ENCODE measurements at regions not wholly inside any gene's neighbourhood (a gene's known extent, or its start where the extent isn't known, plus 50 kb on each side); places are given as distances from the start of the nearest gene placed in this dataset.
A peak's percentile ranks its signal among the peaks of the same experiment; 100 is the strongest.

DNA sequence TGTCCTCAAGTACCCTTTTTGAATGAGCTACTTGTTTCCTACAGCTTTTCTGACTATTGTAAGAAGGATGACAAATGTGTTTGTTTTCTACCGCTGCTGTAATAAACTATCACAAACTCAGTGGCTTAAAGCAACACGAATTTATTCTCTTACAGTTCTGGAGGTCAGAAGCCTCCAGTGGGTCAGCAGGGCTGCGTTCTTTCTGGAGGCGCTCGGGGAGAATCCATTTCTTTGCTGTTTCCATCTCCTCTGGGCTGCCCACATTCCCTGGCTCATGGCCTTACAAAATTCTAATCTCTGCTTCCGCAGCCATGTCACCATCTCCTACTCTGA, 128.5 kb downstream of the SPP2 start:
- DNase-seq (ENCODE audit: insufficient read length, low spot score, missing footprints), result no peak
- Histone ChIP-seq H3K4me1 (ENCODE audit: insufficient read depth, low read length) (no peaks in the 10 kb centered on the region), H3K4me3 (ENCODE audit: insufficient read depth, low read length) (no peak overlapping the region), H3K79me2 (ENCODE audit: insufficient read depth, low read length) (no peaks in the 10 kb centered on the region), H2AFZ (ENCODE audit: low read length) (no peak overlapping the region), H3K36me3 (ENCODE audit: insufficient read depth, low read length) (no peaks in the 10 kb centered on the region), H3K9me3 (ENCODE audit: low read depth, low read length) (no peaks in the 10 kb centered on the region), H4K20me1 (ENCODE audit: insufficient read depth, low read length) (no peaks in the 10 kb centered on the region), H3K27ac (ENCODE audit: low read depth, low read length) (no peak overlapping the region), H3K27me3 (ENCODE audit: insufficient read depth, low read length) (peaks cover 29% of the 10 kb centered on the region), H3K4me2 (ENCODE audit: insufficient read depth, low read length) (no peak overlapping the region)
- TF ChIP-seq, protein P1, sequence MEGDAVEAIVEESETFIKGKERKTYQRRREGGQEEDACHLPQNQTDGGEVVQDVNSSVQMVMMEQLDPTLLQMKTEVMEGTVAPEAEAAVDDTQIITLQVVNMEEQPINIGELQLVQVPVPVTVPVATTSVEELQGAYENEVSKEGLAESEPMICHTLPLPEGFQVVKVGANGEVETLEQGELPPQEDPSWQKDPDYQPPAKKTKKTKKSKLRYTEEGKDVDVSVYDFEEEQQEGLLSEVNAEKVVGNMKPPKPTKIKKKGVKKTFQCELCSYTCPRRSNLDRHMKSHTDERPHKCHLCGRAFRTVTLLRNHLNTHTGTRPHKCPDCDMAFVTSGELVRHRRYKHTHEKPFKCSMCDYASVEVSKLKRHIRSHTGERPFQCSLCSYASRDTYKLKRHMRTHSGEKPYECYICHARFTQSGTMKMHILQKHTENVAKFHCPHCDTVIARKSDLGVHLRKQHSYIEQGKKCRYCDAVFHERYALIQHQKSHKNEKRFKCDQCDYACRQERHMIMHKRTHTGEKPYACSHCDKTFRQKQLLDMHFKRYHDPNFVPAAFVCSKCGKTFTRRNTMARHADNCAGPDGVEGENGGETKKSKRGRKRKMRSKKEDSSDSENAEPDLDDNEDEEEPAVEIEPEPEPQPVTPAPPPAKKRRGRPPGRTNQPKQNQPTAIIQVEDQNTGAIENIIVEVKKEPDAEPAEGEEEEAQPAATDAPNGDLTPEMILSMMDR (IDR thresholded peaks at IDR 0.05; ENCODE audit: extremely low read depth, low read depth, low read length), result no peak

DNA sequence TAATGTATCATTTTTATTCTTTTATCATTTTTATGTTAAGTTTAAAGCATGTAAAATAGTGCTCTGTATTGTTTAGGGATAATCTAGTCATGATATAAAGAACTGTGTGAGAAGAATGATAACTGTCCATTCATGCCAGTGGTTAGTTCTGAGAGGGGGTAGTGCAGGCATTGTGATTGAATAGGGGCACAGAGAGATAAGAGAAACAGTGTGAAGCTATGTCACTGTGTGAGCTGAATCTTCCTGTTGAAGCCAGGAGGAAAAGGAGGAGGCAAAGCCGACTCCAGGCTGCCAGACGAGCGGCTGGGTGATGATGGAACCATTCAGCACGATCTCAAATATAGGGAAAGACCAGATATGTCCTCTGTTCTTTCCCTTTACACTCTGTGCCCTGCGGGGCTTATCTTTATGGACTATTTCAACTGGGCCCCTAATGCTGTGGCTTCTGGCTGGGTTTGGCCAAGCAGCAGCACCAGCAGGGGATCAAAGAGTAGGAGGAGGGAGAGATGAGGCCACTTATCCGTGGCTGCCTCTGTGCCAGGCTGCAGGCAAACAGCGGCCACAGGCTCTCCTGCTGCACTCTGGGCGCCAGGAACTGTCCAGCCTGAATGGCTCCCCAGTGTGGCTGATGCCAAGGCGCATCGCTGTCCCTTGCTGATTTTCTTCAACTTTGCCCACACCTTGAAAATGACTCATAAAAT, 128.0 kb downstream of the SPP2 start:
- H3K4me2 ChIP-seq (ENCODE audit: insufficient read depth, low read length), result no peak overlapping the region
- no peaks in the 10 kb centered on the region for H3K36me3 ChIP-seq (ENCODE audit: insufficient read depth, low read length)
- TF ChIP-seq, protein P1 (IDR thresholded peaks at IDR 0.05; ENCODE audit: extremely low read depth, low read depth, low read length), result no peak
- DNase-seq (ENCODE audit: insufficient read length, low spot score, missing footprints), result peak; percentile 69
- no peak overlapping the region for H3K27ac ChIP-seq (ENCODE audit: low read depth, low read length)
- H4K20me1 ChIP-seq (ENCODE audit: insufficient read depth, low read length), result no peaks in the 10 kb centered on the region
- H3K27me3 ChIP-seq (ENCODE audit: insufficient read depth, low read length), result peaks cover 25% of the 10 kb centered on the region
- no peak overlapping the region for H2AFZ ChIP-seq (ENCODE audit: low read length)
- no peak overlapping the region for H3K4me3 ChIP-seq (ENCODE audit: insufficient read depth, low read length)
- H3K4me1 ChIP-seq (ENCODE audit: insufficient read depth, low read length), result no peaks in the 10 kb centered on the region
- H3K9me3 ChIP-seq (ENCODE audit: low read depth, low read length), result no peaks in the 10 kb centered on the region
- no peaks in the 10 kb centered on the region for H3K79me2 ChIP-seq (ENCODE audit: insufficient read depth, low read length)

DNA sequence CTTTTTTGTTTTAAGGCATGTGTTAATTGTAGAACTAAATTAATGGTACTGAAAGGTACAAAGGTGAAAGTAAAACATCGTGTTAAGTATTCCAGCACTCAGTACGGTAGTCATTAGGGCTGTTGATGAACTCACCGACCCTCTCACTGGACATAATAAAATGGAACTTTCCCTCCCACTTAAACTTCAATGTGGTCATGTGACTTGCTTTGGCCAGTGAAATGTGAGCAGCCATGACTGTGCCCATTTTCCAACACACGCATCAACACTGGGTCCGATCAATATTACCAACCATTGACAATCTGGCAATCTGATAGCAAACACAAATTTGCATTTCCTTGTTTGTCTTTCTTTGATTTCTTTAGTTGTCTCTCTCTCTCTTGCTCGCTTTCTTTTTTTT, 125.1 kb downstream of the SPP2 start:
- Histone ChIP-seq H3K27me3 (ENCODE audit: insufficient read depth, low read length) (peaks cover 16% of the 10 kb centered on the region), H3K4me2 (ENCODE audit: insufficient read depth, low read length) (no peak overlapping the region), H4K20me1 (ENCODE audit: insufficient read depth, low read length) (no peaks in the 10 kb centered on the region), H3K36me3 (ENCODE audit: insufficient read depth, low read length) (no peaks in the 10 kb centered on the region), H3K4me3 (ENCODE audit: insufficient read depth, low read length) (no peak overlapping the region), H2AFZ (ENCODE audit: low read length) (no peak overlapping the region), H3K4me1 (ENCODE audit: insufficient read depth, low read length) (no peaks in the 10 kb centered on the region), H3K9me3 (ENCODE audit: low read depth, low read length) (no peaks in the 10 kb centered on the region), H3K79me2 (ENCODE audit: insufficient read depth, low read length) (no peaks in the 10 kb centered on the region), H3K27ac (ENCODE audit: low read depth, low read length) (no peak overlapping the region)
- DNase-seq (ENCODE audit: insufficient read length, low spot score, missing footprints), result no peak
- TF ChIP-seq, protein P1 (IDR thresholded peaks at IDR 0.05; ENCODE audit: extremely low read depth, low read depth, low read length), result no peak

DNA sequence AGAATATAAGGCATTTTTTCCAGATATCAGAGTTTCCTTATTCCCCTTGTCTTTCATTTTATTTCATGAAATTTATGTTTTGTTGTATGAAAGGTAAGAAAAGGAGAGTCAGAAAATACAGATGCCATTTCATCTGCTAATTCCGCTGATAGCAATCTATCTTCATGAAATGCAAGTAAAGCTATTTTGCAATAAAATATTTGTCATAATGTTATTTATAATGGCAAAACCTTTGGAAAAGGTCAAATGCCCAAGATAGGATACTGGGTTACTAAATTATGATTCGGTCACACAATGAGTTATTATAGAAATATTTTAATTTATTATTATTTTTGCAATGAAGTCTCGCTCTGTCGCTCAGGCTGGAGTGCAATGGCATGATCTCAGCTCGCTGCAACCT, 124.2 kb downstream of the SPP2 start:
- no peak for DNase-seq (ENCODE audit: insufficient read length, low spot score, missing footprints)
- no peaks in the 10 kb centered on the region for H3K9me3 ChIP-seq (ENCODE audit: low read depth, low read length)
- no peak overlapping the region for H3K4me3 ChIP-seq (ENCODE audit: insufficient read depth, low read length)
- peaks cover 10% of the 10 kb centered on the region for H3K27me3 ChIP-seq (ENCODE audit: insufficient read depth, low read length)
- H3K4me2 ChIP-seq (ENCODE audit: insufficient read depth, low read length), result no peak overlapping the region
- no peak overlapping the region for H3K27ac ChIP-seq (ENCODE audit: low read depth, low read length)
- no peaks in the 10 kb centered on the region for H3K79me2 ChIP-seq (ENCODE audit: insufficient read depth, low read length)
- no peak overlapping the region for H2AFZ ChIP-seq (ENCODE audit: low read length)
- TF ChIP-seq, protein P1 (IDR thresholded peaks at IDR 0.05; ENCODE audit: extremely low read depth, low read depth, low read length), result no peak
- no peaks in the 10 kb centered on the region for H3K36me3 ChIP-seq (ENCODE audit: insufficient read depth, low read length)
- H4K20me1 ChIP-seq (ENCODE audit: insufficient read depth, low read length), result no peaks in the 10 kb centered on the region
- no peaks in the 10 kb centered on the region for H3K4me1 ChIP-seq (ENCODE audit: insufficient read depth, low read length)
